K562 (cell line): ENCODE measurements at regions not wholly inside any gene's neighbourhood (a gene's known extent, or its start where the extent isn't known, plus 50 kb on each side); places are given as distances from the start of the nearest gene placed in this dataset.

Experiments
- ATAC-seq: fragments of 200-7000 bp; cut with Tn5 transposase; 3 replicates; pipeline ENCODE4 v1.9.1; 2020; ENCODE audit warnings: moderate library complexity
- BruUV-seq: library from RNA; stranded (reverse); fragments of 400-500 nt; replicated peaks from 2 replicates; lab custom pipeline; 2021; lab: Mats Ljungman, UMichigan
- CTCF ChIA-PET: fragments of 300-600 bp; formaldehyde crosslinking; extraction: SDS; loops from one replicate; lab custom pipeline; 2021; ENCODE audit warnings: low intra/inter-chr PET ratio; lab: Yijun Ruan, JAX
- POLR2A ChIA-PET: fragments of 300-600, 350-650 bp; sonication (Branson Sonifier 250); formaldehyde crosslinking; extraction: SDS; loops from one replicate; lab custom pipeline; 2021; ENCODE audit warnings: antibody characterized with exemption, inconsistent platforms; lab: Yijun Ruan, JAX
- DNase-seq, 4 experiments: peaks; one replicate each; pipeline versions ENCODE4 v3.0.0 to v3.0.0-alpha.2; 2011 to 2018; ENCODE audit warnings: low spot score in 3 of 4, mixed read lengths in 3 of 4; ENCODE audit errors: extremely low read depth in 1 of 4
- FAIRE-seq: peaks from 2 replicates; lab custom pipeline; 2011; peaks lifted over from hg19 to GRCh38; lab: Jason Lieb, UNC
- H2AFZ ChIP-seq: 2 replicates; pipeline ENCODE4 v1.6.0; 2011; ENCODE audit warnings: low read depth, low read length, control low read depth, inconsistent platforms
- H3K27ac ChIP-seq: fragments of 200-600 bp; 3 replicates; pipeline ENCODE4 v1.8.0; 2011; ENCODE audit warnings: low read depth, mild to moderate bottlenecking, control low read depth, inconsistent platforms, low read length, moderate library complexity, mixed read lengths; ENCODE audit errors: extremely low read depth
- H3K27me3 ChIP-seq, 2 experiments: fragments of 300-600 bp in 1 of 2; 2 replicates in 1 of 2; 3 replicates in 1 of 2; pipeline versions ENCODE4 v1.6.0 to v1.8.0; 2011; ENCODE audit warnings: inconsistent platforms in 2 of 2, low read length in 2 of 2, mild to moderate bottlenecking in 1 of 2, mixed read lengths in 1 of 2, moderate library complexity in 1 of 2; ENCODE audit not compliant: control insufficient read depth in 2 of 2, insufficient read depth in 2 of 2
- H3K36me3 ChIP-seq: fragments of 300-600 bp; 3 replicates; pipeline ENCODE4 v1.8.0; 2011; ENCODE audit warnings: mild to moderate bottlenecking, low read length, inconsistent platforms; ENCODE audit not compliant: control insufficient read depth, insufficient read depth
- H3K4me1 ChIP-seq, 2 experiments: fragments of 200-600 bp in 1 of 2; replicated peaks in 1 of 2; 2 replicates in 1 of 2; 3 replicates in 1 of 2; pipeline versions ENCODE4 v1.5.1 to v1.8.0; 2011; ENCODE audit warnings: inconsistent platforms in 2 of 2, low read length in 2 of 2, mild to moderate bottlenecking in 1 of 2, mixed read lengths in 1 of 2, moderate library complexity in 1 of 2; ENCODE audit not compliant: control insufficient read depth in 2 of 2, insufficient read depth in 2 of 2
- H3K4me2 ChIP-seq: 2 replicates; pipeline ENCODE4 v1.6.1; 2011; ENCODE audit warnings: low read length, control low read depth, inconsistent platforms, mixed read lengths; ENCODE audit not compliant: insufficient read depth
- H3K4me3 ChIP-seq: fragments of 200-600 bp; sonication (generic), shearing (Covaris generic); 2 replicates; pipeline ENCODE4 v1.5.1; 2016; ENCODE audit warnings: control low read depth, inconsistent platforms
- H3K79me2 ChIP-seq: fragments of 200-600 bp; 3 replicates; pipeline ENCODE4 v1.8.0; 2011; ENCODE audit warnings: low read length, inconsistent platforms; ENCODE audit not compliant: control insufficient read depth, insufficient read depth
- H3K9ac ChIP-seq, 2 experiments: 2 replicates each; pipeline versions ENCODE4 v1.6.0 to v1.6.1; 2011; ENCODE audit warnings: low read depth in 2 of 2, low read length in 2 of 2, control low read depth in 1 of 2, inconsistent platforms in 1 of 2, mild to moderate bottlenecking in 1 of 2, mixed read lengths in 1 of 2; ENCODE audit not compliant: insufficient read depth in 1 of 2
- H3K9me1 ChIP-seq: one replicate; pipeline ENCODE4 v1.6.0; 2011; ENCODE audit warnings: inconsistent platforms, mild to moderate bottlenecking, low read length, moderate library complexity; ENCODE audit not compliant: control insufficient read depth, insufficient read depth
- H3K9me3 ChIP-seq: replicated peaks from 2 replicates; pipeline ENCODE4 v1.5.1; 2011; ENCODE audit warnings: low read depth, low read length, inconsistent platforms; ENCODE audit not compliant: control insufficient read depth, insufficient read depth
- H4K20me1 ChIP-seq: replicated peaks from 2 replicates; pipeline ENCODE4 v1.6.1; 2011; ENCODE audit warnings: low read length, inconsistent platforms, mixed read lengths; ENCODE audit not compliant: control insufficient read depth, insufficient read depth
- CEBPZ ChIP-seq: fragments of 150-350 bp; IDR thresholded peaks from 2 replicates; pipeline ENCODE4 v1.6.1; 2014; ENCODE audit warnings: low read depth, mild to moderate bottlenecking, low read length, borderline replicate concordance
- MBD2 ChIP-seq: sonication (generic); IDR thresholded peaks from 2 replicates; pipeline ENCODE4 v1.6.1; 2016; ENCODE audit warnings: low read depth, borderline replicate concordance
- PTBP1 ChIP-seq: fragments of 200-400 bp; formaldehyde crosslinking; IDR thresholded peaks from 2 replicates; pipeline ENCODE4 v1.6.1; 2017; ENCODE audit warnings: low read depth, low read length
- SMC3 ChIP-seq: conservative IDR thresholded peaks from 2 replicates; pipeline ENCODE4 v1.6.1; 2011; ENCODE audit warnings: low read depth, low read length, improper control_type of control experiment; ENCODE audit not compliant: insufficient read depth
- STAT5A ChIP-seq: IDR thresholded peaks from 2 replicates; pipeline ENCODE4 v1.6.1; 2012; ENCODE audit warnings: low read length, inconsistent platforms, borderline replicate concordance
- ZC3H8 ChIP-seq: fragments of 450-650 bp; IDR thresholded peaks from 2 replicates; pipeline ENCODE4 v1.6.1; 2017
- ZNF239 ChIP-seq: fragments of 250-450 bp; sonication (Bioruptor Pico); IDR thresholded peaks from 2 replicates; pipeline ENCODE4 v1.4.0; 2020; ENCODE audit warnings: mild to moderate bottlenecking
- ZNF280B ChIP-seq: fragments of 250-450 bp; sonication (Bioruptor Pico); IDR thresholded peaks from 2 replicates; pipeline ENCODE4 v1.5.1; 2021; ENCODE audit warnings: mild to moderate bottlenecking
- WGBS: fragments of 100-300 bp; shearing (Covaris generic); methylation state at CpG from one replicate; pipeline ENCODE4 v1.1.6; 2016; ENCODE audit warnings: low coverage, mixed read lengths; ENCODE audit not compliant: insufficient coverage; ENCODE audit errors: missing lambda C conversion rate; 5-methylcytosine and 5-hydroxymethylcytosine counted together
- in situ Hi-C: fragments of 300-500 bp; cut with MboI; formaldehyde crosslinking; loops from 4 replicates; pipeline ENCODE4 v1.15.0; 2018; ENCODE audit warnings: inconsistent platforms, mixed read lengths
- intact Hi-C: fragments of 100-400 bp; cut with micrococcal nuclease; formaldehyde crosslinking; loops from 2 replicates; pipeline ENCODE4 v1.14.2; 2022
- TF ChIP-seq, protein P1 (sequence below): fragments of 450-650 bp; IDR thresholded peaks from 2 replicates; pipeline ENCODE4 v1.6.1; 2016; ENCODE audit warnings: low read depth, mild to moderate bottlenecking, moderate library complexity
- TF ChIP-seq, protein P2 (sequence below): fragments of 450-650 bp; IDR thresholded peaks from 2 replicates; pipeline ENCODE4 v1.6.1; 2014; ENCODE audit warnings: low read depth, mild to moderate bottlenecking, moderate library complexity, borderline replicate concordance
- TF ChIP-seq, protein P3 (sequence below): fragments of 250-450 bp; sonication (Bioruptor Pico); IDR thresholded peaks from 2 replicates; pipeline ENCODE4 v1.5.0; 2021

DNA sequence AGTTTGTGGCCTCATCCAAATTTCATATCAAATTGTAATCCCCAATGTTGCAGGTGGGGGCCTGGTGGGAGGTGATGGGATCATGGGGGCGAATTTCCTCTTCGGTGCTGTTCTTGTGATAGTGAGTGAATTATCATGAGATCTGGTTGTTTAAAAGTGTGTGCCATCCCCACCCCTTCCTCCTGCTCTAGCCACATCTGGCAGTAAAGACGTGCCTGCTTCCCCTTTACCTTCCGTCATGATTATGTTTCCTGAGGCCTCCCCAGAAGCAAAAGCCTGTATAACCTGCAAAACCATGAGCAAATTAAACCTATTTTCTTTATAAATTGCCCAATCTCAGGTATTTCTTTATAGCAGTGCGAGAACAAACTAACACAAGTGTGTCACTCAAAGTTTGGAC is 71.0 kb upstream of the MOCS2 start:
- Histone ChIP-seq H3K79me2 (no peaks in the 10 kb centered on the region), H2AFZ (no peak overlapping the region), H3K4me2 (no peak overlapping the region), H4K20me1 (no peaks in the 10 kb centered on the region), H3K9me3 (no peaks in the 10 kb centered on the region), H3K9ac (no peak overlapping the region), H3K4me3 (no peak overlapping the region), H3K36me3 (no peaks in the 10 kb centered on the region), H3K4me1 (no peaks in the 10 kb centered on the region), H3K27me3 (no peaks in the 10 kb centered on the region; a peak in 1 of 5 replicates), H3K9me1 (no peaks in the 10 kb centered on the region), H3K27ac (no peak overlapping the region)
- DNase-seq (no peak), ATAC-seq (no peak), FAIRE-seq (no peak)
- POLR2A ChIA-PET: no interaction called here
- WGBS: 0% methylated on average over 5 of the region's 5 CpGs
- BruUV-seq: no TSS peak
- in situ Hi-C loops: no loop called here
- CTCF ChIA-PET: no interaction called here
- intact Hi-C loops: no loop called here
- TF ChIP-seq, protein P1, sequence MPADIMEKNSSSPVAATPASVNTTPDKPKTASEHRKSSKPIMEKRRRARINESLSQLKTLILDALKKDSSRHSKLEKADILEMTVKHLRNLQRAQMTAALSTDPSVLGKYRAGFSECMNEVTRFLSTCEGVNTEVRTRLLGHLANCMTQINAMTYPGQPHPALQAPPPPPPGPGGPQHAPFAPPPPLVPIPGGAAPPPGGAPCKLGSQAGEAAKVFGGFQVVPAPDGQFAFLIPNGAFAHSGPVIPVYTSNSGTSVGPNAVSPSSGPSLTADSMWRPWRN: no peak
- TF ChIP-seq ZC3H8 (no peak), MBD2 (no peak), STAT5A (no peak), CEBPZ (no peak), SMC3 (no peak), PTBP1 (no peak), ZNF239 (CRISPR knock-in tag) (no peak), ZNF280B (CRISPR knock-in tag) (no peak)
- TF ChIP-seq, protein P2, sequence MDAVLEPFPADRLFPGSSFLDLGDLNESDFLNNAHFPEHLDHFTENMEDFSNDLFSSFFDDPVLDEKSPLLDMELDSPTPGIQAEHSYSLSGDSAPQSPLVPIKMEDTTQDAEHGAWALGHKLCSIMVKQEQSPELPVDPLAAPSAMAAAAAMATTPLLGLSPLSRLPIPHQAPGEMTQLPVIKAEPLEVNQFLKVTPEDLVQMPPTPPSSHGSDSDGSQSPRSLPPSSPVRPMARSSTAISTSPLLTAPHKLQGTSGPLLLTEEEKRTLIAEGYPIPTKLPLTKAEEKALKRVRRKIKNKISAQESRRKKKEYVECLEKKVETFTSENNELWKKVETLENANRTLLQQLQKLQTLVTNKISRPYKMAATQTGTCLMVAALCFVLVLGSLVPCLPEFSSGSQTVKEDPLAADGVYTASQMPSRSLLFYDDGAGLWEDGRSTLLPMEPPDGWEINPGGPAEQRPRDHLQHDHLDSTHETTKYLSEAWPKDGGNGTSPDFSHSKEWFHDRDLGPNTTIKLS: no peak
- TF ChIP-seq, protein P3, sequence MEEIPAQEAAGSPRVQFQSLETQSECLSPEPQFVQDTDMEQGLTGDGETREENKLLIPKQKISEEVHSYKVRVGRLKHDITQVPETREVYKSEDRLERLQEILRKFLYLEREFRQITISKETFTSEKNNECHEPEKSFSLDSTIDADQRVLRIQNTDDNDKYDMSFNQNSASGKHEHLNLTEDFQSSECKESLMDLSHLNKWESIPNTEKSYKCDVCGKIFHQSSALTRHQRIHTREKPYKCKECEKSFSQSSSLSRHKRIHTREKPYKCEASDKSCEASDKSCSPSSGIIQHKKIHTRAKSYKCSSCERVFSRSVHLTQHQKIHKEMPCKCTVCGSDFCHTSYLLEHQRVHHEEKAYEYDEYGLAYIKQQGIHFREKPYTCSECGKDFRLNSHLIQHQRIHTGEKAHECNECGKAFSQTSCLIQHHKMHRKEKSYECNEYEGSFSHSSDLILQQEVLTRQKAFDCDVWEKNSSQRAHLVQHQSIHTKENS (CRISPR knock-in tag): no peak
